Spleen (tissue), 7 donors: ENCODE measurements at regions not wholly inside any gene's neighbourhood (a gene's known extent, or its start where the extent isn't known, plus 50 kb on each side); places are given as distances from the start of the nearest gene placed in this dataset.

Source experiments
- POLR2A ChIP-seq, 3 donors: fragments of 450-650 bp; IDR thresholded peaks; one replicate each; pipeline ENCODE4 v1.5.1; 2017; ENCODE audit warnings: antibody characterized with exemption in 3 of 3, mild to moderate bottlenecking in 1 of 3
- POLR2AphosphoS5 ChIP-seq, 3 donors: sonication (generic); formaldehyde crosslinking; IDR thresholded peaks; one replicate each; pipeline ENCODE4 v1.5.1; 2017; ENCODE audit warnings: antibody characterized with exemption in 3 of 3
- TF ChIP-seq, protein P1 (sequence below), 11 experiments: fragments of 200-600 bp in 7 of 11; fragments of 450-650 bp in 4 of 11; sonication (generic) in 4 of 11; IDR thresholded peaks in 8 of 11; conservative IDR thresholded peaks in 3 of 11; 1 replicate in 7 of 11; 2 replicates in 4 of 11; pipeline versions ENCODE4 v1.4.0 to v1.8.0; 2016 to 2021; ENCODE audit warnings: antibody characterized with exemption in 11 of 11, inconsistent platforms in 4 of 11, mild to moderate bottlenecking in 1 of 11
- donor health status: DM: no; HTN: no; CAD: no; lungs with moderate emphysema.
- donor health status: DM: no; HTN: no; CAD: no.
- donor health status: DM: no; HTN: no; CAD: no.

DNA sequence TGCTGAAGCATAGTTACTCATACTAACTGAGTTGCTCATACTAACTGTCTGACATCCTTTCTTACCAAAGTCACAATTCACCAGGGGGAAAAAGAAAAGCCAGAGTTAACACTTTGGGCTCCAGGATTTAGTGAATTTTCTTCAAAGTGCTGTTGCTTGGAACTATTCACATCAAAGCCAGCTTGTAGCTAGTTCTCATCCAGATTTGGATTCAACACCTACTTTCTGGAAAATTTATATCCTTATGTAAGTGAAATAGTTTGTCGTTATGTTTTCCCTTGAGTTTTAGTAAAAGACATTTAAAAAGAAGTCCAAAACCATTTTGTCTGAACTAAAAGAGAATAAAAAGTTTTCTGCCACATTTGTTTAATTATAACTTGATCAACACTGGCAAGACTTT is 264.6 kb downstream of the BRINP2 start:
- TF ChIP-seq POLR2A (IDR thresholded peaks at IDR 0.05) (no peak), POLR2AphosphoS5 (IDR thresholded peaks at IDR 0.05) (no peak)
- TF ChIP-seq, protein P1, sequence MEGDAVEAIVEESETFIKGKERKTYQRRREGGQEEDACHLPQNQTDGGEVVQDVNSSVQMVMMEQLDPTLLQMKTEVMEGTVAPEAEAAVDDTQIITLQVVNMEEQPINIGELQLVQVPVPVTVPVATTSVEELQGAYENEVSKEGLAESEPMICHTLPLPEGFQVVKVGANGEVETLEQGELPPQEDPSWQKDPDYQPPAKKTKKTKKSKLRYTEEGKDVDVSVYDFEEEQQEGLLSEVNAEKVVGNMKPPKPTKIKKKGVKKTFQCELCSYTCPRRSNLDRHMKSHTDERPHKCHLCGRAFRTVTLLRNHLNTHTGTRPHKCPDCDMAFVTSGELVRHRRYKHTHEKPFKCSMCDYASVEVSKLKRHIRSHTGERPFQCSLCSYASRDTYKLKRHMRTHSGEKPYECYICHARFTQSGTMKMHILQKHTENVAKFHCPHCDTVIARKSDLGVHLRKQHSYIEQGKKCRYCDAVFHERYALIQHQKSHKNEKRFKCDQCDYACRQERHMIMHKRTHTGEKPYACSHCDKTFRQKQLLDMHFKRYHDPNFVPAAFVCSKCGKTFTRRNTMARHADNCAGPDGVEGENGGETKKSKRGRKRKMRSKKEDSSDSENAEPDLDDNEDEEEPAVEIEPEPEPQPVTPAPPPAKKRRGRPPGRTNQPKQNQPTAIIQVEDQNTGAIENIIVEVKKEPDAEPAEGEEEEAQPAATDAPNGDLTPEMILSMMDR (IDR thresholded peaks at IDR 0.05 in 8 of 11, conservative IDR thresholded peaks at IDR 0.05 in 3 of 11), result no peak
